RWPE1 (cell line): ENCODE measurements at regions not wholly inside any gene's neighbourhood (a gene's known extent, or its start where the extent isn't known, plus 50 kb on each side); places are given as distances from the start of the nearest gene placed in this dataset.

Experiments used
- CTCF ChIA-PET: fragments of 350-600 bp; sonication (Branson Sonifier 250); formaldehyde crosslinking; extraction: SDS; loops from one replicate; lab custom pipeline; 2021; lab: Yijun Ruan, JAX
- POLR2A ChIA-PET: fragments of 400-600 bp; formaldehyde crosslinking; extraction: SDS; loops from one replicate; lab custom pipeline; 2020; ENCODE audit warnings: antibody characterized with exemption; ENCODE audit not compliant: low non-redundant PET; lab: Yijun Ruan, JAX
- DNase-seq: peaks from one replicate; pipeline ENCODE4 v3.0.0; 2012; ENCODE audit warnings: low spot score
- H3K27ac ChIP-seq: fragments of 450-650 bp; 2 replicates; pipeline ENCODE4 v1.5.1; 2017
- CTCF ChIP-seq: fragments of 450-650 bp; conservative IDR thresholded peaks from 2 replicates; pipeline ENCODE4 v1.5.1; 2017; ENCODE audit warnings: low read depth, mild to moderate bottlenecking

GRCh38 chr2:16188261-16188890, 248.0 kb downstream of the MYCN start:
- CTCF ChIA-PET, result no interaction called here
- POLR2A ChIA-PET, result no interaction called here

GRCh38 chr2:16187482-16187817, 247.1 kb downstream of the MYCN start:
- DNase-seq, result no peak
- ChIA-PET POLR2A (no interaction called here), CTCF (no interaction called here)
- H3K27ac ChIP-seq, result no peak overlapping the region
- TF ChIP-seq CTCF, result no peak

More at GRCh38 chr2:16188261-16188890, 248.0 kb downstream of the MYCN start:
- DNase-seq, result no peak
- no peak for TF ChIP-seq CTCF
- H3K27ac ChIP-seq, result no peak overlapping the region

GRCh38 chr2:16186661-16187481, 246.5 kb downstream of the MYCN start:
- DNase-seq, result no peak
- CTCF ChIA-PET, result interaction anchor here (0.6 kb wide), 1 partner anchor 338 kb away, joined by 3 read pairs; no protein-coding TSS in a partner anchor
- TF ChIP-seq CTCF, result no peak
- no peak overlapping the region for H3K27ac ChIP-seq
- POLR2A ChIA-PET, result no interaction called here

- H3K27ac ChIP-seq, result no peak overlapping the region
- ChIA-PET CTCF (interaction anchor here (0.6 kb wide), 1 partner anchor 339 kb away, joined by 3 read pairs; no protein-coding TSS in a partner anchor), POLR2A (no interaction called here)
- TF ChIP-seq CTCF, result no peak
- no peak for DNase-seq
Measured at GRCh38 chr2:16185801-16186272, 245.5 kb downstream of the MYCN start.

GRCh38 chr2:16184945-16185660, 244.8 kb downstream of the MYCN start:
- ChIA-PET CTCF (no interaction called here), POLR2A (no interaction called here)
- DNase-seq, result no peak
- no peak overlapping the region for H3K27ac ChIP-seq
- TF ChIP-seq CTCF, result no peak

GRCh38 chr2:16184341-16184890, 244.1 kb downstream of the MYCN start:
- H3K27ac ChIP-seq, result no peak overlapping the region
- ChIA-PET CTCF (no interaction called here), POLR2A (no interaction called here)
- TF ChIP-seq CTCF, result no peak
- DNase-seq, result no peak
